ENCODE measurements at regions not wholly inside any gene's neighbourhood (a gene's known extent, or its start where the extent isn't known, plus 50 kb on each side); places are given as distances from the start of the nearest gene placed in this dataset.

DNA sequence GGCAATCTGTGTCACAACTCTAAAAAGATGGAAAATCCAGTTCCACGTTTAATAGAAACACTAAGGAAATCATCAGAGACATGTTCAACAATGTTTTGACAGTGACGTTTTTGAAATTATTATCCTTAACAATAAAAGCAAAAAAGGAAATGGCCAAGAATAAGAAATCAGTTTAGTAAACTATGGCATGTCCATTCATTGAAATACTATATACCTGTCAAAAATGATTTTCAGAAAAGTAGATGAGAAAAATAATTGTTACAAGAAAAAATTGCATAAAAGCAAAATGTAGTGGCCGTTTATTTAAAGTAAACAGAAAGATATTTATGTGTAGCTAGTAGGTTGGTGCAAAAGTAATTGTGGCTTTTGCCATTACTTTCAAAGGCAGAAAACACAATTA is 345.4 kb upstream of the NPSR1 start:
- ATAC-seq (ENCODE audit: low read depth) (no peak), DNase-seq (no peak)
- Mint-ChIP-seq H3K27ac (no peak overlapping the region), H3K9me3 (peaks cover 15% of the 10 kb centered on the region), H3K4me3 (no peak overlapping the region), H3K27me3 (no peaks in the 10 kb centered on the region), H3K4me1 (no peaks in the 10 kb centered on the region), H3K36me3 (ENCODE audit: low read depth) (no peaks in the 10 kb centered on the region)
- CTCF ChIA-PET: no interaction called here
- POLR2A ChIA-PET: no interaction called here
- TF ChIP-seq, protein P1, sequence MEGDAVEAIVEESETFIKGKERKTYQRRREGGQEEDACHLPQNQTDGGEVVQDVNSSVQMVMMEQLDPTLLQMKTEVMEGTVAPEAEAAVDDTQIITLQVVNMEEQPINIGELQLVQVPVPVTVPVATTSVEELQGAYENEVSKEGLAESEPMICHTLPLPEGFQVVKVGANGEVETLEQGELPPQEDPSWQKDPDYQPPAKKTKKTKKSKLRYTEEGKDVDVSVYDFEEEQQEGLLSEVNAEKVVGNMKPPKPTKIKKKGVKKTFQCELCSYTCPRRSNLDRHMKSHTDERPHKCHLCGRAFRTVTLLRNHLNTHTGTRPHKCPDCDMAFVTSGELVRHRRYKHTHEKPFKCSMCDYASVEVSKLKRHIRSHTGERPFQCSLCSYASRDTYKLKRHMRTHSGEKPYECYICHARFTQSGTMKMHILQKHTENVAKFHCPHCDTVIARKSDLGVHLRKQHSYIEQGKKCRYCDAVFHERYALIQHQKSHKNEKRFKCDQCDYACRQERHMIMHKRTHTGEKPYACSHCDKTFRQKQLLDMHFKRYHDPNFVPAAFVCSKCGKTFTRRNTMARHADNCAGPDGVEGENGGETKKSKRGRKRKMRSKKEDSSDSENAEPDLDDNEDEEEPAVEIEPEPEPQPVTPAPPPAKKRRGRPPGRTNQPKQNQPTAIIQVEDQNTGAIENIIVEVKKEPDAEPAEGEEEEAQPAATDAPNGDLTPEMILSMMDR (IDR thresholded peaks at IDR 0.05): no peak
- intact Hi-C loops (cut with micrococcal nuclease): no loop called here

DNA sequence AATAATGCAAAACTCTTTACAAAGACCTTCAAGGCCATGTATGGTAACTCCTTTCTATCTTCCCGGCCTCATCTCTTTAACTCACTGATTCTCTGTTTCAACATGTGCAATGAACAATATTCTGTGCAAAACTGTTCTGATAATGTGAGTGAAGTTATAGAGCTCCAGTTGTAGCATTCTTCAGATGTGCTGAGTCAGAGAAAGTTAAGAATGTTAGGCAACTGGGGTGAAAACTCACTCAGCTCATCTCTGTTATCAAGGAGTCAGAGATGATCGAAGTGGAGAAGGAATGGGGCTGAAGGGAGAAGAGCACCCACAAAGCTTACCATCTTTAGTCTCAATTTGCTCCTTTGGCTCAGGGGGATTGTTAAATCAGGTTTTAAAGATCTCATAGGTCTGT is 344.7 kb upstream of the NPSR1 start:
- H3K4me1 Mint-ChIP-seq: no peaks in the 10 kb centered on the region
- ATAC-seq (ENCODE audit: low read depth) (no peak), DNase-seq (no peak)
- peaks cover 15% of the 10 kb centered on the region for H3K9me3 Mint-ChIP-seq
- TF ChIP-seq, protein P1 (IDR thresholded peaks at IDR 0.05): no peak
- no peak overlapping the region for H3K4me3 Mint-ChIP-seq
- intact Hi-C loops (cut with micrococcal nuclease): no loop called here
- no peak overlapping the region for H3K27ac Mint-ChIP-seq
- ChIA-PET CTCF (no interaction called here), POLR2A (no interaction called here)
- no peaks in the 10 kb centered on the region for H3K36me3 Mint-ChIP-seq (ENCODE audit: low read depth)
- no peaks in the 10 kb centered on the region for H3K27me3 Mint-ChIP-seq

DNA sequence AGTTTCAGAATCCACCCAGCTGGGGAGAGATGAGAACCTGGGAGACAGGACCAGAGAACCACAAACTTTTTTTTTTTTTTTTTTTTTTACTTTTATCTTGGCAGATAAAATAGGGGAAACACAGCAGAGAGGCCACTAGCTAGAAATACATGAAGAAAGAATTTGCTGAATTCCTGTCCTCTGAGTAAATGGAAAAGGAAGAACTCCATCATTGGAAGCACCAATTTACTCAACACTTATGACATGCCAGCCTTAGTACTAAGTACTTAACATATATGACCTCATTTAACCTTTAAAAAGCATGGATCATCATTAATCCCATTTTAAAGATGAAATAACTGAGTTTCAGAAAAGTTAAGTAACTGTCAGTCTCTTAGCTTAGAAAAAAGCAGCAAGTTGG is 343.0 kb upstream of the NPSR1 start:
- no peaks in the 10 kb centered on the region for H3K36me3 Mint-ChIP-seq (ENCODE audit: low read depth)
- intact Hi-C loops (cut with micrococcal nuclease): no loop called here
- no peaks in the 10 kb centered on the region for H3K4me1 Mint-ChIP-seq
- H3K27me3 Mint-ChIP-seq: no peaks in the 10 kb centered on the region
- DNase-seq (no peak), ATAC-seq (ENCODE audit: low read depth) (no peak)
- ChIA-PET CTCF (no interaction called here), POLR2A (no interaction called here)
- TF ChIP-seq, protein P1 (IDR thresholded peaks at IDR 0.05): no peak
- H3K27ac Mint-ChIP-seq: no peak overlapping the region
- H3K4me3 Mint-ChIP-seq: no peak overlapping the region
- H3K9me3 Mint-ChIP-seq: peaks cover 15% of the 10 kb centered on the region

DNA sequence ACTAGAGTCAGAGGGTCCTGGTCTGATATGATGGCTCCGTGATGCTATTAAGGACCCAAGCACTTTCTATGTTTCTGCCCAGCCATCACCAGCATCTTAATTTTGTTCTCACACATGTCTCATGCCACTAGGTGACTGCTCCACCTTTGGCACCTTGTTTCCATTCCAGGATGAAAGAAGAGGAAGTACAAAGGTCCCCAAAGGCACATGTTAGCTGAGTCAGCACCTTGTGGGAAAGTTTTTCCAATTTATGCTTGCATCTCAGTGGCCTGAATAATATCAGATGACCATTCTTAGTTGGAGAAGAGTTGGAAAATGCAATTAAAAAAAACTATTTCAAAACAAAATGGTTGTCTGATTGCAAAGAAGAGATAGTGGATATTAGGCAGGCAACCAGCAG is 341.0 kb upstream of the NPSR1 start:
- peaks cover 5% of the 10 kb centered on the region for H3K4me1 Mint-ChIP-seq
- H3K27ac Mint-ChIP-seq: no peak overlapping the region
- ATAC-seq (ENCODE audit: low read depth) (no peak), DNase-seq (no peak)
- ChIA-PET CTCF (no interaction called here), POLR2A (no interaction called here)
- H3K9me3 Mint-ChIP-seq: peaks cover 12% of the 10 kb centered on the region
- TF ChIP-seq, protein P1 (IDR thresholded peaks at IDR 0.05): no peak
- intact Hi-C loops (cut with micrococcal nuclease): no loop called here
- no peak overlapping the region for H3K4me3 Mint-ChIP-seq
- H3K27me3 Mint-ChIP-seq: peaks cover 9% of the 10 kb centered on the region
- H3K36me3 Mint-ChIP-seq (ENCODE audit: low read depth): no peaks in the 10 kb centered on the region

DNA sequence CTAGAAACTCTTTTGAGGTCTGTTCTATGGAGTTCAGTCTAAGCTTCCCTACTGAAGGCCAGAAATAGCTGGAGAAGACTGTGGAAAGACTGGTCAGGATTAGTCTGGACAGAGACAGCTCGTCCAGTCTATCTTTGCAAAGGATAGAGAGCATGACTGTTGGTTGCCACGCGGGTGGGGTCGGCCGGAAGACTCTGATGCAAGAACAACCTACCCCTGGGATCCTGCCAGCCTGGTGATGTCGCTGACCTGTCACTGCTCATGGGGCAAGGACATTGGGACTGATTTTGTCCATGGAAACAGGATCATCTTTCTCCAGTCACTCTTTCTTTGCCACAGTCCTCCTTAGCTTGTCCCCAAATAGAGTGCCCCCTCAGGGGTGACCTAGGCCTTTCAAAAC is 337.6 kb upstream of the NPSR1 start:
- POLR2A ChIA-PET: no interaction called here
- ATAC-seq (ENCODE audit: low read depth): no peak
- Mint-ChIP-seq H3K36me3 (ENCODE audit: low read depth) (no peaks in the 10 kb centered on the region), H3K27me3 (peaks cover 9% of the 10 kb centered on the region), H3K9me3 (no peaks in the 10 kb centered on the region), H3K27ac (no peak overlapping the region), H3K4me3 (no peak overlapping the region), H3K4me1 (peaks cover 5% of the 10 kb centered on the region)
- CTCF ChIA-PET: no interaction called here
- no peak for DNase-seq
- intact Hi-C loops (cut with micrococcal nuclease): no loop called here
- TF ChIP-seq, protein P1 (IDR thresholded peaks at IDR 0.05): no peak
